GM21723 (cell line): ENCODE measurements at regions not wholly inside any gene's neighbourhood (a gene's known extent, or its start where the extent isn't known, plus 50 kb on each side); places are given as distances from the start of the nearest gene placed in this dataset.
"Not testable (repeated sequence)": the region's sequence is repeated elsewhere in the genome, so short reads cannot be mapped to it uniquely, and the experiment has no call there.

ENCODE experiments used
- ATAC-seq: cut with Tn5 transposase; IDR thresholded peaks from one replicate; pipeline ENCODE4 v1.9.1; 2021; ENCODE audit warnings: mild to moderate bottlenecking, moderate library complexity; ENCODE audit not compliant: unreplicated experiment

- not testable (repeated sequence) for ATAC-seq
These were observed 595.5 kb upstream of the PCDH7 start for GRCh38 chr4:30124621-30125020.

- no peak for ATAC-seq
These were observed 594.3 kb upstream of the PCDH7 start for GRCh38 chr4:30125868-30126267.

GRCh38 chr4:30126351-30126750 lies 593.8 kb upstream of the PCDH7 start:
- ATAC-seq: no peak

GRCh38 chr4:30148828-30149227 lies 571.3 kb upstream of the PCDH7 start:
- ATAC-seq: not testable (repeated sequence)

GRCh38 chr4:30149539-30149938 lies 570.6 kb upstream of the PCDH7 start:
- not testable (repeated sequence) for ATAC-seq

GRCh38 chr4:30153427-30153826 lies 566.7 kb upstream of the PCDH7 start:
- ATAC-seq: no peak

- no peak for ATAC-seq
These were observed 560.0 kb upstream of the PCDH7 start for GRCh38 chr4:30160140-30160539.

GRCh38 chr4:30172416-30172815 lies 547.8 kb upstream of the PCDH7 start:
- no peak for ATAC-seq

GRCh38 chr4:30181512-30181911 lies 538.7 kb upstream of the PCDH7 start:
- ATAC-seq: no peak

GRCh38 chr4:30181918-30182317 lies 538.3 kb upstream of the PCDH7 start:
- no peak for ATAC-seq

GRCh38 chr4:30182786-30183185 lies 537.4 kb upstream of the PCDH7 start:
- no peak for ATAC-seq

- ATAC-seq: no peak
These were observed 528.3 kb upstream of the PCDH7 start for GRCh38 chr4:30191902-30192301.

GRCh38 chr4:30207389-30207788 lies 512.8 kb upstream of the PCDH7 start:
- no peak for ATAC-seq

- ATAC-seq: no peak
These were observed 511.3 kb upstream of the PCDH7 start for GRCh38 chr4:30208731-30209435.

- ATAC-seq: not testable (repeated sequence)
These were observed 504.2 kb upstream of the PCDH7 start for GRCh38 chr4:30215973-30216372.

GRCh38 chr4:30245140-30245539 lies 475.0 kb upstream of the PCDH7 start:
- no peak for ATAC-seq

- ATAC-seq: no peak
These were observed 463.9 kb upstream of the PCDH7 start for GRCh38 chr4:30256116-30256832.

- no peak for ATAC-seq
These were observed 461.2 kb upstream of the PCDH7 start for GRCh38 chr4:30258949-30259348.

GRCh38 chr4:30262379-30262778 lies 457.8 kb upstream of the PCDH7 start:
- no peak for ATAC-seq

- ATAC-seq: no peak
These were observed 455.7 kb upstream of the PCDH7 start for GRCh38 chr4:30264465-30264864.

- ATAC-seq: no peak
These were observed 454.5 kb upstream of the PCDH7 start for GRCh38 chr4:30265716-30266115.

- no peak for ATAC-seq
These were observed 451.8 kb upstream of the PCDH7 start for GRCh38 chr4:30268370-30268769.
